ENCODE measurements at regions not wholly inside any gene's neighbourhood (a gene's known extent, or its start where the extent isn't known, plus 50 kb on each side); places are given as distances from the start of the nearest gene placed in this dataset.

DNA sequence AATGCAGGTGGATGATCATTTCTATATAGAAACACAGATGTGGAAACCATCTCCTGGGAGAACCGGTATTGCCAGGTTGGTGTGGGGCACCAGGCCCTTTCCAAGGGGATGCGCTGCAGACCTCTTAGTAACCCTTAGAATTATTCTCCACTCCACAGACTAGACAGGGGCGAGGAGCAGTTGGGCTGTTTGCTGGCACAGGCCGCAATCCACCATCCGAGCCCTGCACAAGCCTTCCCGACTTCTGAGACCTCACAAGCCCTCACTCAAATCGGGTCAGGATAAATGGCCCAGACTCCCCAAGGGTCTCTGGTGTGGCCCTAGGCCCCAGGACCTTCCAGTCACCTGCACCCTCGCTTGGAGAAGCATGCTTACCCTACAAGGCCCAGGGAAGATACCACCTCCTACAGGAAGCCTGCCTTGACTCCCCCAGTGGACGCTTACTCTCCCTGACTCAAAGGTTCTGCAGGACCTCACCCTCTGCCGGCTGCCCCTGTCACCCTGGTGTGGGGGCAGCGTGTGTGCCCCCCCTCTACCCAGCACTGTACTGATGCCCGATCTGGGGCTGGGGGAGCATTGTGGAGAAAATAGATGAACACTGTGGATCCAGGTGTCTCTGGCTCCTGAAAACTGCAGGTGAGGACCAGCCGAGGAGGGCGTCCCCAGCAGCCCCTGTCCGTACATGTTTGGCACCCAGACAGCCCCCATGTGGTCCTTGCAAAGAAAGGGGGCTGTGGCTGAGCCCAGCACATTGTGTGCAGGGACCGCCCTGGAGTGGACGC lies 49.8 kb upstream of the ACSF3 start:
- TF ChIP-seq POLR2AphosphoS5 (IDR thresholded peaks at IDR 0.05; ENCODE audit: low read depth, low read length), result no peak
- no peak for TF ChIP-seq SIN3A (IDR thresholded peaks at IDR 0.05; ENCODE audit: borderline replicate concordance, insufficient read depth, low read length)

Measured in PFSK-1 (cell line).